Peyer's patch (tissue), 4 donors: ENCODE measurements at regions not wholly inside any gene's neighbourhood (a gene's known extent, or its start where the extent isn't known, plus 50 kb on each side); places are given as distances from the start of the nearest gene placed in this dataset.

Source experiments
- POLR2A ChIP-seq, 2 donors: fragments of 450-650 bp; IDR thresholded peaks; one replicate each; pipeline ENCODE4 v1.5.1; 2017; ENCODE audit warnings: antibody characterized with exemption in 2 of 2, mild to moderate bottlenecking in 2 of 2, moderate library complexity in 2 of 2
- TF ChIP-seq, protein P1 (sequence below), 6 experiments: fragments of 450-650 bp in 4 of 6; fragments of 200-600 bp in 2 of 6; sonication (generic) in 1 of 6; IDR thresholded peaks; one replicate each; pipeline ENCODE4 v1.5.1; 2017 to 2019; ENCODE audit warnings: antibody characterized with exemption in 6 of 6, mild to moderate bottlenecking in 3 of 6, moderate library complexity in 1 of 6

GRCh38 chr18:26619350-26619749 is 71.0 kb upstream of the KCTD1 start:
- TF ChIP-seq, protein P1, sequence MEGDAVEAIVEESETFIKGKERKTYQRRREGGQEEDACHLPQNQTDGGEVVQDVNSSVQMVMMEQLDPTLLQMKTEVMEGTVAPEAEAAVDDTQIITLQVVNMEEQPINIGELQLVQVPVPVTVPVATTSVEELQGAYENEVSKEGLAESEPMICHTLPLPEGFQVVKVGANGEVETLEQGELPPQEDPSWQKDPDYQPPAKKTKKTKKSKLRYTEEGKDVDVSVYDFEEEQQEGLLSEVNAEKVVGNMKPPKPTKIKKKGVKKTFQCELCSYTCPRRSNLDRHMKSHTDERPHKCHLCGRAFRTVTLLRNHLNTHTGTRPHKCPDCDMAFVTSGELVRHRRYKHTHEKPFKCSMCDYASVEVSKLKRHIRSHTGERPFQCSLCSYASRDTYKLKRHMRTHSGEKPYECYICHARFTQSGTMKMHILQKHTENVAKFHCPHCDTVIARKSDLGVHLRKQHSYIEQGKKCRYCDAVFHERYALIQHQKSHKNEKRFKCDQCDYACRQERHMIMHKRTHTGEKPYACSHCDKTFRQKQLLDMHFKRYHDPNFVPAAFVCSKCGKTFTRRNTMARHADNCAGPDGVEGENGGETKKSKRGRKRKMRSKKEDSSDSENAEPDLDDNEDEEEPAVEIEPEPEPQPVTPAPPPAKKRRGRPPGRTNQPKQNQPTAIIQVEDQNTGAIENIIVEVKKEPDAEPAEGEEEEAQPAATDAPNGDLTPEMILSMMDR (IDR thresholded peaks at IDR 0.05), result no peak
- TF ChIP-seq POLR2A (IDR thresholded peaks at IDR 0.05), result no peak
